ENCODE measurements at regions not wholly inside any gene's neighbourhood (a gene's known extent, or its start where the extent isn't known, plus 50 kb on each side); places are given as distances from the start of the nearest gene placed in this dataset.

DNA sequence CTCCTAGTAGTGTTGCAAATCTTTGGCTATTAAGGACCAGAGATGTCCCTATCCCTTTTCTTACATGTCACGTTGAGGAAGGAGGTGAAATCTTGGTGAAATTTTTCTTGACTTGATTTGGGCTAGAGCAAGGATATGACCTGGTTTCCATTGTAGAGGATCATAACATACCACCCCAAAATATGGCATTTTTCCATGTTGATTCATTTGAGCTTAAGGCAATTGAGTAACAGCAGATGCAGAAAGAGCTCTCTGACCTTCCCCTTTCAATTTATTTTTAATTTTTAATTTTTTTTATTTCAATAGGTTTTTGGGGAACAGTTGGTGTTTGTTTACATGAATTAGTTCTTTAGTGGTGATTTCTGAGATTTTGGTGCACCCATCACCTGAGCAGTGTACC is 61.2 kb upstream of the MAP1B start:
- TF ChIP-seq, protein P1, sequence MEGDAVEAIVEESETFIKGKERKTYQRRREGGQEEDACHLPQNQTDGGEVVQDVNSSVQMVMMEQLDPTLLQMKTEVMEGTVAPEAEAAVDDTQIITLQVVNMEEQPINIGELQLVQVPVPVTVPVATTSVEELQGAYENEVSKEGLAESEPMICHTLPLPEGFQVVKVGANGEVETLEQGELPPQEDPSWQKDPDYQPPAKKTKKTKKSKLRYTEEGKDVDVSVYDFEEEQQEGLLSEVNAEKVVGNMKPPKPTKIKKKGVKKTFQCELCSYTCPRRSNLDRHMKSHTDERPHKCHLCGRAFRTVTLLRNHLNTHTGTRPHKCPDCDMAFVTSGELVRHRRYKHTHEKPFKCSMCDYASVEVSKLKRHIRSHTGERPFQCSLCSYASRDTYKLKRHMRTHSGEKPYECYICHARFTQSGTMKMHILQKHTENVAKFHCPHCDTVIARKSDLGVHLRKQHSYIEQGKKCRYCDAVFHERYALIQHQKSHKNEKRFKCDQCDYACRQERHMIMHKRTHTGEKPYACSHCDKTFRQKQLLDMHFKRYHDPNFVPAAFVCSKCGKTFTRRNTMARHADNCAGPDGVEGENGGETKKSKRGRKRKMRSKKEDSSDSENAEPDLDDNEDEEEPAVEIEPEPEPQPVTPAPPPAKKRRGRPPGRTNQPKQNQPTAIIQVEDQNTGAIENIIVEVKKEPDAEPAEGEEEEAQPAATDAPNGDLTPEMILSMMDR (IDR thresholded peaks at IDR 0.05; ENCODE audit: low read depth, low read length, poor library complexity, severe bottlenecking): no peak
- no peak for TF ChIP-seq EZH2phosphoT487 (IDR thresholded peaks at IDR 0.05; ENCODE audit: borderline replicate concordance, low read length)

All from DOHH2 (cell line).